HepG2 (cell line): ENCODE measurements at regions not wholly inside any gene's neighbourhood (a gene's known extent, or its start where the extent isn't known, plus 50 kb on each side); places are given as distances from the start of the nearest gene placed in this dataset.

Experiments
- ATF6 ChIP-seq: sonication (generic); formaldehyde crosslinking; conservative IDR thresholded peaks from 2 replicates; pipeline ENCODE4 v1.4.0; 2020; ENCODE audit warnings: missing genetic modification reagents
- CBX5 ChIP-seq: sonication (generic); formaldehyde crosslinking; IDR thresholded peaks from 2 replicates; pipeline ENCODE4 v1.4.0; 2020; ENCODE audit warnings: missing genetic modification reagents, borderline replicate concordance
- CREB3 ChIP-seq: sonication (generic); formaldehyde crosslinking; IDR thresholded peaks from 2 replicates; pipeline ENCODE4 v1.5.0; 2020; ENCODE audit warnings: missing genetic modification reagents
- DNMT1 ChIP-seq: sonication (generic); formaldehyde crosslinking; IDR thresholded peaks from 2 replicates; pipeline ENCODE4 v1.5.1; 2020; ENCODE audit warnings: mild to moderate bottlenecking, missing genetic modification reagents
- FOXP1 ChIP-seq, 2 experiments: fragments of 450-650 bp in 1 of 2; IDR thresholded peaks; 2 replicates each; pipeline ENCODE4 v1.6.1; 2017 to 2018; ENCODE audit warnings: antibody characterized with exemption in 1 of 2
- HMGXB4 ChIP-seq, 2 experiments: sonication (generic) in 1 of 2; formaldehyde crosslinking in 1 of 2; IDR thresholded peaks; 2 replicates each; pipeline versions ENCODE4 v1.4.0 to v1.6.1; 2018 to 2020; ENCODE audit warnings: missing genetic modification reagents in 2 of 2, borderline replicate concordance in 1 of 2, low read depth in 1 of 2, mild to moderate bottlenecking in 1 of 2, missing biosample characterization in 1 of 2
- KDM2A ChIP-seq: sonication (generic); formaldehyde crosslinking; IDR thresholded peaks from 2 replicates; pipeline ENCODE4 v1.4.0; 2020; ENCODE audit warnings: low read depth, missing genetic modification reagents, borderline replicate concordance
- KLF11 ChIP-seq: IDR thresholded peaks from 2 replicates; pipeline ENCODE4 v1.6.1; 2016; ENCODE audit warnings: missing compliant biosample characterization
- KLF9 ChIP-seq: IDR thresholded peaks from 2 replicates; pipeline ENCODE4 v1.6.1; 2016; ENCODE audit warnings: low read depth
- KMT2A ChIP-seq: sonication (generic); formaldehyde crosslinking; IDR thresholded peaks from 2 replicates; pipeline ENCODE4 v1.4.0; 2020; ENCODE audit warnings: missing genetic modification reagents
- MBNL3 ChIP-seq: fragments of 250-450 bp; sonication (Bioruptor Pico); conservative IDR thresholded peaks from 2 replicates; pipeline ENCODE4 v1.8.0; 2022; ENCODE audit warnings: mild to moderate bottlenecking, inconsistent platforms
- MXD4 ChIP-seq: IDR thresholded peaks from 2 replicates; pipeline ENCODE4 v1.6.1; 2016; ENCODE audit warnings: mild to moderate bottlenecking, missing biosample characterization, missing genetic modification reagents
- NKX3-1 ChIP-seq: sonication (generic); formaldehyde crosslinking; IDR thresholded peaks from 2 replicates; pipeline ENCODE4 v1.5.0; 2020; ENCODE audit warnings: missing genetic modification reagents
- PCBP2 ChIP-seq: fragments of 200-400 bp; formaldehyde crosslinking; optimal IDR thresholded peaks from 2 replicates; pipeline ENCODE3; 2018; ENCODE audit warnings: low read length, low read depth; ENCODE audit not compliant: poor library complexity, severe bottlenecking
- RFX5 ChIP-seq: IDR thresholded peaks from 2 replicates; pipeline ENCODE4 v1.6.1; 2011; ENCODE audit warnings: low read depth, low read length, improper control_type of control experiment
- SIN3B ChIP-seq: fragments of 150-350 bp; IDR thresholded peaks from 2 replicates; pipeline ENCODE4 v1.6.1; 2014; ENCODE audit warnings: low read length
- ZNF138 ChIP-seq: sonication (generic); formaldehyde crosslinking; IDR thresholded peaks from 2 replicates; pipeline ENCODE4 v1.5.0; 2020; ENCODE audit warnings: mild to moderate bottlenecking, low read depth, missing genetic modification reagents
- ZNF431 ChIP-seq: sonication (generic); formaldehyde crosslinking; IDR thresholded peaks from 2 replicates; pipeline ENCODE4 v1.9.0; 2022; ENCODE audit warnings: missing genetic modification reagents, low read depth, mild to moderate bottlenecking, borderline replicate concordance
- ZNF496 ChIP-seq: sonication (generic); formaldehyde crosslinking; IDR thresholded peaks from 2 replicates; pipeline ENCODE4 v1.8.1; 2023; ENCODE audit warnings: mild to moderate bottlenecking, moderate library complexity, missing genetic modification reagents; ENCODE audit not compliant: insufficient replicate concordance
- ZNF773 ChIP-seq: sonication (generic); formaldehyde crosslinking; IDR thresholded peaks from 2 replicates; pipeline ENCODE4 v1.4.0; 2020; ENCODE audit warnings: missing genetic modification reagents, borderline replicate concordance
- ZNF800 ChIP-seq: sonication (generic); formaldehyde crosslinking; IDR thresholded peaks from 2 replicates; pipeline ENCODE4 v1.4.0; 2020; ENCODE audit warnings: missing genetic modification reagents
- ZZZ3 ChIP-seq: sonication (generic); formaldehyde crosslinking; IDR thresholded peaks from 2 replicates; pipeline ENCODE4 v1.4.0; 2020; ENCODE audit warnings: missing genetic modification reagents, mild to moderate bottlenecking, borderline replicate concordance

GRCh38 chr19:56955637-56956216 lies 115.2 kb upstream of the PEG3 start (continued):
- TF ChIP-seq ZNF773 (CRISPR knock-in tag) (no peak), PCBP2 (no peak), CREB3 (CRISPR knock-in tag) (peak; percentile 67; the same call in 1 of the 2 replicates), DNMT1 (CRISPR knock-in tag) (no peak), ATF6 (CRISPR knock-in tag) (0 out of 2 replicates have a peak, but pooled peaks have one; percentile 52), KDM2A (CRISPR knock-in tag) (peak; percentile 85), FOXP1 (IDR thresholded peaks at IDR 0.05) (peak; percentile 88), FOXP1 (CRISPR knock-in tag; IDR thresholded peaks at IDR 0.05) (peak; percentile 99), KLF9 (CRISPR knock-in tag) (peak; percentile 92; the same call in 1 of the 2 replicates), KMT2A (CRISPR knock-in tag) (peak; percentile 64; the same call in 1 of the 2 replicates), SIN3B (no peak; the same call in 1 of the 2 replicates), ZNF800 (peak; percentile 82), ZNF496 (CRISPR knock-in tag) (no peak), RFX5 (no peak), HMGXB4 (CRISPR knock-in tag; IDR thresholded peaks at IDR 0.05; ENCODE audit: borderline replicate concordance in 1 of 2, low read depth in 1 of 2) (peak; percentile 76 to 82), ZNF138 (CRISPR knock-in tag) (peak; percentile 85; the same call in 1 of the 2 replicates), ZZZ3 (CRISPR knock-in tag) (no peak), KLF11 (CRISPR knock-in tag) (peak; percentile 97), NKX3-1 (CRISPR knock-in tag) (peak; percentile 76; the same call in 1 of the 2 replicates), ZNF431 (CRISPR knock-in tag) (peak; percentile 76; the same call in 1 of the 2 replicates), MBNL3 (CRISPR knock-in tag) (no peak), MXD4 (peak; percentile 94), CBX5 (peak; percentile 99; the same call in 1 of the 2 replicates)
